ENCODE measurements at regions not wholly inside any gene's neighbourhood (a gene's known extent, or its start where the extent isn't known, plus 50 kb on each side); places are given as distances from the start of the nearest gene placed in this dataset.

DNA sequence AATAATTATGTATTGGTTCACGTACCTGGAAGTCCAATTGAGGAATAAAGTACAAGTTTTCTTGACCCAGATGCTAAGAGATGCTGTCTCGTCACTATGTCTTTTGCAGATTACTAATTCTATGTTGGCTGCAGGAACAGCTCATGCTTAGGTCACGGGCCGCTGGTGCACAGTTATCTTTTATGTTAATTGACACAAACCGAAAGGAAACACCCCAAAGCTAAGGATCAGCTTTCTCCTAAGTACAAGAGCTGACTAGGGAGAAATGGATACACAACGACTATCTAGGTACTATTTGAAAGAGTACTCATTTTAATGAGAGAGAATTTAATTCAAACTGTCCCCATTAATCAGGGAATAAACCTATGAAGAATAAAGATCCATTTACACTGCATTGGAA, 217.7 kb upstream of the SLC35G4 start:
- TF ChIP-seq, protein P1, sequence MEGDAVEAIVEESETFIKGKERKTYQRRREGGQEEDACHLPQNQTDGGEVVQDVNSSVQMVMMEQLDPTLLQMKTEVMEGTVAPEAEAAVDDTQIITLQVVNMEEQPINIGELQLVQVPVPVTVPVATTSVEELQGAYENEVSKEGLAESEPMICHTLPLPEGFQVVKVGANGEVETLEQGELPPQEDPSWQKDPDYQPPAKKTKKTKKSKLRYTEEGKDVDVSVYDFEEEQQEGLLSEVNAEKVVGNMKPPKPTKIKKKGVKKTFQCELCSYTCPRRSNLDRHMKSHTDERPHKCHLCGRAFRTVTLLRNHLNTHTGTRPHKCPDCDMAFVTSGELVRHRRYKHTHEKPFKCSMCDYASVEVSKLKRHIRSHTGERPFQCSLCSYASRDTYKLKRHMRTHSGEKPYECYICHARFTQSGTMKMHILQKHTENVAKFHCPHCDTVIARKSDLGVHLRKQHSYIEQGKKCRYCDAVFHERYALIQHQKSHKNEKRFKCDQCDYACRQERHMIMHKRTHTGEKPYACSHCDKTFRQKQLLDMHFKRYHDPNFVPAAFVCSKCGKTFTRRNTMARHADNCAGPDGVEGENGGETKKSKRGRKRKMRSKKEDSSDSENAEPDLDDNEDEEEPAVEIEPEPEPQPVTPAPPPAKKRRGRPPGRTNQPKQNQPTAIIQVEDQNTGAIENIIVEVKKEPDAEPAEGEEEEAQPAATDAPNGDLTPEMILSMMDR (IDR thresholded peaks at IDR 0.05), result no peak
- TF ChIP-seq EZH2phosphoT487 (IDR thresholded peaks at IDR 0.05), result no peak
- TF ChIP-seq EZH2 (IDR thresholded peaks at IDR 0.05), result no peak
